Stromal cell of bone marrow (primary cell): ENCODE measurements at regions not wholly inside any gene's neighbourhood (a gene's known extent, or its start where the extent isn't known, plus 50 kb on each side); places are given as distances from the start of the nearest gene placed in this dataset.

Experiments
- DNase-seq: peaks from one replicate; pipeline ENCODE4 v3.0.0-alpha.2; 2012; ENCODE audit warnings: low read depth

GRCh38 chr15:39183164-39183881 is 397.6 kb upstream of the THBS1 start:
- DNase-seq: no peak

DNA sequence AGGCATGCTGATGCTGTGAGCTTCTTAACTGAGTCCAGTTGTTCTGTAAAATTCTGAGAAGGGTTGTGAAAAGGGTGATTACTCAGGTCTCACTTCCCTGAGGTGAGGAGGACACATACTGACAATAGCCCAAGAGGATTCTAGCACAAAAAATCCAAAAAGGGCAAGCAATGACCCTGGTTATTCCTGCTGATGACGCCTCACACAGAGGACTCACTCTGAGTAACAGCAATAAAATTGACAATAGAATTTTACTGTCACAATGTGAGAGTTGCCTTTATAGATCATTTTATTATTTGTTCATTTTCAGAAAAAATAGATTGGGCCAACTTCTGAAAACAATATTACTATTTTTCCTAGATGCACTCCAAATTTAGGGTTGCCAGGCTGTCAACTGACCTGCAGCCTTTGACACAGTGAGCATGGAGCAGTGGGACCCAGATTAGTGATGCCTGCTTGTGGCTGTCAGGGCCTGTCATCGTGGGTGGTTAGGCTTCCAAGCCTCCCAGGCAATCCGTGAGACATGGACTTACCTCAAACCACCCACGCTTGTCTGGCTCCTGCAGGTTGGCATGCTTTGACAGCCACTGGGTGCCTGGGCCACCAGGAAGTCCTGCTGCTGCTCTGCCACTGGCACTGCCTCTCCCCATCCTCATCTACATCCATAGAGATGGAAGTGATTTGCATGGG is 396.0 kb upstream of the THBS1 start:
- DNase-seq: no peak

DNA sequence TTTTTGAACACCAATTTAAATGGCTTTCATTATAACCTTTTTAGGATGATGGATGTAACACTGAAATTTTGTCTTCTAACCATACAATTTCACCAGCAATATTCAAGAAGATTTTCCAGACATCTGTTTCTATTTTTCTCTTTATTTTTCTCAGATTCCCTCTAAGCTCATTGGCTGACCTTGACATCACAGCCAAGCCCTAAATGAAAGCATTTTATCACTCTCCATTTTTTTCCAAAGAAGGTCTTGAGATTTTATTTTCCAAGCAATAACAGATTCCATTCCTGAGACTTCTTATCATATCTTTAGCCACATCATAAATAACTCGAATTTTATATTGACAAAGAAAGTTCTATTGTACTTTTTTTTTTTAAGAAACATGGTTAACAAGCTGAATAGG is 392.6 kb upstream of the THBS1 start:
- DNase-seq: no peak

DNA sequence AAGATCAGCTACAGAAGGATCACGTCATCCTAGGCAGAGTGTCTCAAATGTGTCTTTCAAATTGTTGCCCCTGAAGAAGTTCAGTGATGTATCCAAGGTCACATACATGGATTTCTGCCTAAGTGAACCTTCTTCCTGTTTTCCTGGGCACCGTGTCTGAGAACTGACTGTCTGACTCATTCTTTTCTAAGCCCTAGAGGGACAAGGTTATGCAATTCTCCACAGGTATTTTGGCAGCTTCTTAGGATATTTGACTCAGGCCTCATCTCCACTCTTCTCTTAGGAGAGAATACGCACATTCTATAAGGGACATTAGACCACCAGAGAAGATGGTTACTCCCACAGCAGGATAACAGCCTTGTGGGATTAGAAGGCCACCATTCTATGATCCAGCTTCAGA is 391.9 kb upstream of the THBS1 start:
- DNase-seq: no peak

- DNase-seq: no peak
Observed at GRCh38 chr15:39191871-39192291, 389.0 kb upstream of the THBS1 start.

GRCh38 chr15:39192351-39192750 is 388.5 kb upstream of the THBS1 start:
- no peak for DNase-seq

DNA sequence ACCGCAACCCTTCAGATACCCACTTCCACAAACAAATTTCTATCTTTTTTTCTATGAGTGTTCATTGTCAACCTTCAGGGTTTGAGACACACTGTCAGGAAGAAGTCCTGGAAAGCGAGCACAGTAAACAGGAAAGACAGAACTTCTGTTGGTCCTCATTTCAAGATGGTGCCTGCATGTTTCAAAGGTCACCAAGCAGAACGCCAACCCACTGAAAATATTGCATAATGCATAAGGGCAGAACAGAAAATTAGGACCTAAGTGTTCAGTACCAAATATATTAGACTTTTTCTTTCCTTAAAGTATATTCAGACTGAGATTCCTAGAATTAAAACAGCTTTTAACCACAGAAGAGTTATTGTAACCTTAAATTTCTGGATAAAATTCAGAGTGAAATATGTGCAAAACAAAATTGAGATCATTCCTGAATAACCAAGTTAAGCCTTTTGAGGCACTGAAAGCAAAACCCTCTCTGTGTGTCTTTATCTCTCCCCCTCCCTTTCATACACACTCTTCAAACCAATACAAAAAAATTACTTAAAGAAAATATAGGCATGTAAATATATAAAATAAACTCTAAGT is 387.8 kb upstream of the THBS1 start:
- no peak for DNase-seq

DNA sequence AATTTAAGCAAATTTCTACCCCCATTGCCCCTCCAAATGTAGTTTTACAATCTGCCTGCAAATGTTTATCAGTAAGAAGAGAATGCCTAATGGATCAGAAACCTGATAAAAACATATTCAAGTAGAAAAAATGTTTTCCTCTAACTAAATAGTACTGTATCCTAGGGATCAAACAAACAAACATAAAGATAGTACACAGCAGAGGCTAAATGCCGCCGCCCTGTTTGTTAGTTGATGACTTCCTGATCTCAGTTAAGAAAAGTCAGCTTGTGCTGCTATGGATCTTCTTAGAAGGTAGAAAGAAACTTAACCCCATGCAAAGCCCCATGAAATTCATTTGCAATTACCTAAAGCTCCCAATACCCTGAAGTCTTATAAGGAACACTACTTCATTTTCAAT is 387.3 kb upstream of the THBS1 start:
- DNase-seq: no peak

- DNase-seq: no peak
Observed at GRCh38 chr15:39194106-39194830, 386.6 kb upstream of the THBS1 start.

DNA sequence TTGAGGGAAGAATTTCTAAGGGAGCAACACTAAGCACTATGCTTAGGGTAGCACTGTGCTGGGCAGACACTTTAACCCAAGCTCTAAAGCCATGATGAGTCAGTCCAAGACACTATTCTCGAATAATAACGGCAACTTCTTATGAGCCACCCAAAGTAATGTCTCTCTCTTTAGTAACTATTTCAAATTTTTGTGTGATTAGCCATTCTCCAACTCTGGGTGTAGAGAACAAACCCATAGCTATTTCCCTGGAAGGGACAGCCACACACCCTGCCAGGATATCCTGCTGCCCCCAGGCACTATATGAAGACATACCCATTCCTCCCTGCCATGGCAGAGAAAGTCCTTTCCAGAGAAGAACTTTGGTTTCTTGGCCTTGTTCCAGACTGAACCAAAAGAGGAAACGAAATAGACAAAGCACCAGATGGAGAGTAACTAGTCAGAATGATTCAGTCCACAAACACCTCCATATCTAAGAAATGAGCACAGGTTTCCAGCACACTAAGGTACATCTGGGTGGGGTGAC is 384.9 kb upstream of the THBS1 start:
- DNase-seq: peak; percentile 68

DNA sequence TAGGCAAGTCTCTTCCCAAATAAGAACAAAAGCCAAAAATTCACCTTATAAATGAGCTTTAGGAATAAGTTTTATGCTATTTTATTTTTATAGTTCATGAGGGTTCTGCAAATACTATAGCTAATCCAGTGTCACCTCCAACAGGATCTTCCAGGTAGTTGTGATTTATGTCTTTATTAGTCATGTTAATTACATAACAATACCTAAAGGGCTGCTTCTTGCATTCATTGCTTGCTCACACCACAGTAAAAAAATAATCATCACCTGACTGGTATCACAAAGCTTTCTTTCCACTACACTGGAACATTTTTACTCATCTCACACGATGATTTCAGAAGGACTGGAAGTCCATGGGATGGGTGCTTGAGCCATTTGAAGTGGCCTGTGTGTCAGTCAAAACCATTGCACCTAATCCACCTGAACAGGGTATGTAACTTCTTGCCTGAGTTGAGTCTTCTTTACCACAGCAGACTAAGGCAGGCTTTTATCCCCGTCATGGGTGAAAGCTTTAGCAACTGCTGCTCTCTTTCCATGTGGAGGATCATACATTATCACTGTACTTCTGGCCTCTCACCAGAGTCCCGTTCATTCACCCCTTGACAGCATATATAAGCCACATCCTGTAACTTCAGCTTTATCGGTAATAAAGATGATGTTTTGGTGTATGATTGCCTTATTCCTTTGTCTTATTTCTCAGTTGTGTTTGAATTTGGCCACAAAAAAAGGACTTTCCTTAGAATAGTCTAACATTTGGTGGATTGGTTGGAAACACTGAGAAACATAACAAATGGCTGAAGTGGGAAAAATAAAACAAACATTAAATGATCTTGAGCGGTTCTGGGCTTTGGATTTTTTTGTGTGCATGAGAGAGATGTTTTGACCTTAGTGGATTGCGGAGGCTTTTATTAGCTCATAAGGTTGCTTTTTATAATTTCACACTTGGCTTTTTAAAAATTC is 382.6 kb upstream of the THBS1 start:
- no peak for DNase-seq

DNA sequence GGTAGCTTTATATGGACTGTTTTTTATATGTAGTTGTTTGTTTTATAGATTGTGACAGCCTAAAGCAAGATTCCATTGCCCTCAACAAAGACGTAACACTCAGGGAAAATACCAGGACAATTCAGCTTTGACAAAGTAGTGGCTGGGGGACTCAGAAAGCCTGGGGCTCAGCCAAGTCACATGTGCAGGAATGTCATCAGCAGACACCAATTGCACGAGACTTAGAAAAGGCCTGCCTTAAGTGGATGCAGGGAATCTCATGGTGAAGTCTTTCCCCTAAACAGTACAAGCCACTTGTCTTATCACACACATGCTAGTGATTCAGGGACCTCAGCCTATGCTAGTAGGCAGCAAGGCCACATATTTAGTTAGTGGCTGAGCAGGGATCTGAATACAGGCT is 381.8 kb upstream of the THBS1 start:
- no peak for DNase-seq

- no peak for DNase-seq
Observed at GRCh38 chr15:39200586-39200985, 380.3 kb upstream of the THBS1 start.

- no peak for DNase-seq
Observed at GRCh38 chr15:39202641-39203040, 378.2 kb upstream of the THBS1 start.

DNA sequence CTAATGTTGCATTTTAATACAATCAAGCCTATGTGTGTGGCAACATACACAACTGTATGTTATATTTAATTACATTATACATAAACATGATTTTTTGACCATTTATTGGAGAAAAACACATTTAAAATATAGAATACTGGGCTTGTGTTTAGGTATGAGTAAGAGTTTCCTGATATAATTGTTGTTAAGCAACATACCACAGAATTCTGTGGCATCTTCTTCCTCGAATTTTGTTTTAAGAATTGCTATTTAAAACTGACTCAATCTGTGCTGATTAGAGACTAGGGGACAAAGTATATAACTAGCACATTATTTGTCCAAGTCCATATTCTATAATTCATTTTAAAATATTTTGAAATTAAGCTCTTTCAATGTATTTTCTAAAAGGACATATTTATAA is 376.8 kb upstream of the THBS1 start:
- DNase-seq: no peak

DNA sequence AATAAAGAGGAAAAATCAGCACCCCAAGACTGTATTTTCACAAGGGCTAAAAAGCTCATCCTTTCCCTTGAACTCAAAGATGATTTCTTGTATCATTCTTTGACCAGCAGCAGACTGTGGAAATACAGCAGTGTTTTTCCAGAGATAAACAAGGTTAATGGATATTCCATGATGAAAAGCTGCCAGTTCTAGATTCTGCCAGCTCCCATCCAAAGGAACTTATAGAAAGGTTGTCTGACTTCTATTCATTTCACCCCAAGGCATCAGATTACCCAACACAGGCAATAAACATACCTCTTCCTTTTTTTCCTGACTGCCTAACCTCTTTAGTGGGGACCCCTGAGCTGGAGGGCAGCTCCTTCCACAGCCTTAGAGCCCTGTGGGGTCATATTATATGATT is 375.8 kb upstream of the THBS1 start:
- no peak for DNase-seq

DNA sequence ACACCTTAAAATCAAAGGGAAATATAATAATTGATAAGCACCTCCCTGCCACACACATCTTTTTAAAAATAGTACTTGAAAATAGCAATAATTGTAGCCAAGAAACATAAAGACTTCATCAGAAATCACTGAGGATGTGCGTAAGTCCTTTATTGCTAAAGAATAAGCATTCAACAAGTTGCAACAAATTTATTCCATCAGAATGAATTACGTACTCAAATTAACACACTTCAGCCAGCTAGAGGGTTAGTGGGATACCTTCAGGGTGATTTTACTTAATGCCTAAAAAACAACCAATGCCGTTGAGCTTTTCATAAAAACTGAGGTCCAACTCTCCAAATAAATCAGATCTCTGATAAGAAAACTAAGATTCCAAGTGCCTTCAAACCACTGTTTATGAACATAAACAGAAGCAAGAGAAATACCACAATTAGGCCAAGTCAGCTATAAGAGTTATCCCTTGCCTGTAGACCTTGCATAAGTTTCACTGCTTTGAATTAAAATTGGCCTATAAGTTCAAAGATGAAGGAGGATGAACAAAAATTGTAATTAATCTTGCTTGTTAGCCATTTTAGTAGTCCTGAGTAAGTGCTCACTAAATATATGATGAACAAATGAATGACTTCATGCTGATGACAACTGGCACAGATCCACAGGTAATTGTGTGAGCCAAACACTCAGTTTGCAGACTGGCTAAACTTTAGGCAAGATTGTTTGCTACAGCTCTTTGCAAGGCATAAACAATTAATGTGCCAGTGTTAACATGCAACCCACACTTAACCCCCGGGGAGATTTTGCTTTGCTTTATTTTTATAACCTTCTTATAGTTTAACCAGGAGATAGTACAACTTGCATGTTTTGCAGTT is 375.1 kb upstream of the THBS1 start:
- no peak for DNase-seq

DNA sequence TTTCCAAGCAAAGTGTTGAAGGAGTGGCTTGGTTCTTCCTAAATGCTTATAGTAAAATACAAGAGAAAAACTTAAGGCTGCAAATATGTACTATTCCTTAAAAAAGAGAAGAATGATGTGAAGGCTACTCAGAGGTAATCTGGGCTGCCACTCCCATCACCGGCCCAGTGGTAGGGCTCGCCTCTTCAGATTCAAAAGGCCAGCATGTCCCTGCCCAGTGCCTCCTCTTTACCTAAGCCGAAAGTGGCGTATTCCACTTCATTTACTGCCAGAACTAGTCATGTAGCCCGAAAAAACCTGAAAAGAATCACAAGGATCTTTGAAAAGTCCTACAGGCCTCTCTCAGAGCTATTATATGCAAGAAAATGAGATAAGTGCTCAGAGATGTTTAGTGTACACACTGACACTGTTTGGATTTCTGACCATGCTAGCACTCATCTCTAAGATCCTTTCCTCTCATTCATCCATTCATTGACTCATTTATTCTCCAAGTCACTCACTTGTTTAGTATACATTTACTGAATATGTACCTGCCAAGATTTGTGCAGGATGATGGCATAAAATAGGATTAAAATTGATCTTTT is 373.3 kb upstream of the THBS1 start:
- no peak for DNase-seq

GRCh38 chr15:39208187-39208586 is 372.7 kb upstream of the THBS1 start:
- no peak for DNase-seq
